Middle frontal gyrus (tissue), 1 donor: ENCODE measurements at regions not wholly inside any gene's neighbourhood (a gene's known extent, or its start where the extent isn't known, plus 50 kb on each side); places are given as distances from the start of the nearest gene placed in this dataset.
"Not testable (repeated sequence)": the region's sequence is repeated elsewhere in the genome, so short reads cannot be mapped to it uniquely, and the experiment has no call there.

Experiments
- DNase-seq: peaks from one replicate; pipeline ENCODE4 v3.0.0-alpha.2; 2015; ENCODE audit warnings: low spot score; ENCODE audit errors: extremely low spot score

GRCh38 chr4:156414406-156414805 lies 460.7 kb upstream of the CTSO start:
- no peak for DNase-seq

- DNase-seq, result no peak
These were observed 459.8 kb upstream of the CTSO start for GRCh38 chr4:156413239-156414135.

DNA sequence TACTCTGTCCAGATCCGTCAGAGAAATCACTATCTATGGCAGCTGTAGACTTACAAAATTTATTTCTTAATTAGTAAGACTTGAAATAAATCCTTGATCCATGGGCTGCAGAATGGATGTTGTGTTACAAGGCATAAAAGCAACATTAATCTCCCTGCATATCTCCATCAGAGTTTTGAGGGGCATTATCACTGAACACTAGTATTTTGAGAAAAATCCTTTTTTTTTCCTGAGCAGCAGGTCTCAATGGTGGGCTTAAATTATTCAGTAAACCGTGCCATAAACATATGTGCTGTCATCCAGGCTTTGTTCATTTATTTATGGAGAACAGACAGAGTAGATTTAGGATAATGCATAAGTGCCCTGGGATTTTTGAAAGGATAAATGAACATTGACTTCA lies 457.9 kb upstream of the CTSO start:
- no peak for DNase-seq

- no peak for DNase-seq
These were observed 455.1 kb upstream of the CTSO start for GRCh38 chr4:156408749-156409148.

- DNase-seq, result peak; percentile 28
These were observed 447.7 kb upstream of the CTSO start for GRCh38 chr4:156401371-156401770.

DNA sequence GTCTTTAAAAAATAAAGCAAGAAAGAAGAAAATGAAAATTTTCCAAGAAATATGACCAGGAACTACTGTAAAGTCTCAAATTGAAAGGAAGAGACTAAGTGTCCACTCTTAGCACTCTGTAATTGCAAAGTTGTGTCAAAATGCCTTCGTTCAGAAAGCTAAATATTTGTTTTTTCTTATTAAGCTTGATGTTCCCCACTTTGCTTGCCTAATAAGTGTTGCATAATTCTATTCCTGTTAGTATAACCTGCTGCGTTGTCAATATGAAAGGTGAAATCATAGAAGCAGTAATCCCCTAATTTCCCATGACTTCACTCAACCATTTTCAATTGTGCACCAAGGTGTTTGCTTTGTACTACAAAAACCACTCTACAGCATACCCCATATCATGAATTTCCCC lies 442.9 kb upstream of the CTSO start:
- DNase-seq, result no peak

GRCh38 chr4:156391325-156391653 lies 437.6 kb upstream of the CTSO start:
- DNase-seq, result no peak

- DNase-seq, result no peak
These were observed 437.1 kb upstream of the CTSO start for GRCh38 chr4:156390599-156391324.

- no peak for DNase-seq
These were observed 435.2 kb upstream of the CTSO start for GRCh38 chr4:156388826-156389225.

GRCh38 chr4:156378033-156378665 lies 424.5 kb upstream of the CTSO start:
- DNase-seq, result no peak

GRCh38 chr4:156377036-156377710 lies 423.5 kb upstream of the CTSO start:
- DNase-seq, result no peak

DNA sequence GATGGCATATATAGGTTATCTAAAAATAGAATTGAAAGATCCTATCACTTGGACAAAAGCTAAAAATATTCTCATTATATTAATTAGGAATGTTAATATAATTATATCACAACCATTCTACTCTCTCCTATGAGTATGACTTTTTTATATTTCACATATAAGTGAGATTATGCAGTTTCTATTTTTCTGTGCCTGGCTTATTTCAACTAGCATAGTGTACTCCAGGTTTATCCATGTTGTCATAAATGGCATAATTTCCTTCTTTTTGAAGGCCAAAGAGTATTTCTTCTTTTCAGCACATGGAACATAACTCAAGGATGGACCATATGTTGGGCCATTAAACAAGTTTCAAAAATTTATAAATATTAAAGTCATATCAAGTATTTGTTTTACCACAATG lies 421.2 kb upstream of the CTSO start:
- no peak for DNase-seq

GRCh38 chr4:156374069-156374468 lies 420.4 kb upstream of the CTSO start:
- DNase-seq, result no peak

GRCh38 chr4:156367502-156367901 lies 413.8 kb upstream of the CTSO start:
- not testable (repeated sequence) for DNase-seq

- DNase-seq, result no peak
These were observed 408.9 kb upstream of the CTSO start for GRCh38 chr4:156362581-156362980.

DNA sequence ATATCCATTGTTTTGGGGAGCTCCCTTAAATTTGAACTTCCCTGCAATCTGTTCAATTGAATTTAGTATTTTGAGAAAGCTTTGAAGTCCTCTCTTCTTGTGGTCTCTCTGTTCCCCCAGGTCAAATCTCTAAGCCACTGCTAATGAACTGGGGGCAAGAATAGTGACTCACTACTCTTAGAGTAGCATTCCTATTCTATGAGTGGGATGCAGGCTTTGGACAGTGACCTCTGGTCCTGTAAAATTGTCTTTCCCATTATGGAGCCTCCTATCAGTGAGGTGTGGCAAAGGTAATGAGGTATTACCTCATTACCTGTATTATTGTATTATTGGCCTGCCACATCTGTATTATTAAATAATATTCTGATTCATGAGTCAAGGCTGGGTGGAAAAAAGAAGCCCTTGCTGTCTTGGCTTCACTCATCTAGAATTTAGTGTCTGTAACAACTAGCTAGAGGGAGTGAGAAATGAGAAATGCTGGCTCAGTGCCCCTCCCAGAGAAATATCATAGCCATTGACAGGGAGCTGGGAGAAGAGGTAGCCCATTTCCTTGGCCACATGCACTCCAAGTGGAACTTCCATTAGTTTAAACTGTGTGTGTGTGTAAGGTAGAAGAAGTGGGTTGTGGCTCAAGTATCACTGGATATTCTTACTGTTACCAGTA lies 393.9 kb upstream of the CTSO start:
- DNase-seq, result no peak

DNA sequence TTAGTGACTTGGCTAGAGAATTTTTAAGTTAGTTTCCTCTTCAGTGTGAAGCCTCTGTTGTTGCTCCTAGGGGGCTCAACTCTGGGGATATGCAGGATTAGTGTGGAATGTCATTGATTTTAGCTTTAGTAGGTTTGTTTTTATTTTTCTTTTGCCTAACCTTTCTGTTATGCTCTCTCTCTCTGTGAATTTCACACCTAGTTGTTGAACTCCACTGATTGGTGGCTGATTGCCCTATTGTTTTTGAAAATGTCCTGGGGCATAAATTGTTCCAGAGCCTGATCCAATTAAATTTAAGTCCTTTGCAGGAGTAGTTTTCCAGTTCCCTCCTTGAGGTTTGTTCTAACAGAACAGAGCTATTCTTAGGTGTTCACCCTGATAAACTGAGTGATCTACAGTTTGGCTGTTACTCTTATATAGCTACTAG lies 393.3 kb upstream of the CTSO start:
- DNase-seq, result no peak

GRCh38 chr4:156344397-156344796 lies 390.7 kb upstream of the CTSO start:
- no peak for DNase-seq

DNA sequence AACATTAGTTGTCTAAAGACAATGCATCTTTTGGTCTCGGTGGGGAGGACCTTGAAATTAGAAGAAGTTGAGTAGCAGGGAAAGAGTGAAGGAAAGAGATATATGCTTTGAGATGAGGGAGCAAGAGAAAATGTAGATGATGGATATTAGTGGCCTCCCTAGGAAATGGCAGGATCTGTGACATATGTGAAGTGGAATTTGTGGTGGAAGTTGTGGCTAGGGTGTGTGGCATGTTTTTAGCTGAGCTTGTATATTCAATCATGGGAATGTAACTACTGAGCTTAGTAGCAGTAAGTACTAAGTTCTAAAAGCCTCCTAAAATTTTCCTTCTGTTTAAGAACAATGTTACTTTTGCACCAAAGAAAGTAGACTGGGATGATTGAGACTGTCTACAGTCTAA lies 382.8 kb upstream of the CTSO start:
- no peak for DNase-seq

DNA sequence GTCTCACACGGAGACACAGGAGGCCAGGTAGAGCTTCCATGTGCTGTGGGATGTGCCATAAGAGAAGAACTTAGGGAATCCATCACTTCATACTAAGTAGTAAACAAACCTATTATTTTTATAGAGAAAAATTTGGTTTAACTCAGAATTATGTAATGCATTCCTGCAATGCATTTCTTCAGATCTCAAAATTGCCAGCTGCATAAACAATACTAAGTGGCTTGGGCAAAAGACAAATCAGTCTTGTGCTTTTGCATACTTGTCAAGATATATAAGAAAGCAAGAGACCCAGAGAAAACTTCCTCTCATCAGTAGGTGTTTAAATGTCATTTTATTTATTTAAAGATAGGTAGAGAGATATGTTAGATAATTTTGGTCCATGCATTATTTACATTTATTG lies 382.1 kb upstream of the CTSO start:
- no peak for DNase-seq

GRCh38 chr4:156330436-156331031 lies 376.9 kb upstream of the CTSO start:
- no peak for DNase-seq
